ENCODE measurements at regions not wholly inside any gene's neighbourhood (a gene's known extent, or its start where the extent isn't known, plus 50 kb on each side); places are given as distances from the start of the nearest gene placed in this dataset.

GRCh38 chr9:129513856-129514496, 106.9 kb downstream of the C9orf50 start:
- 90 to 95% (median 95%) methylated on average over 7 of the region's 7 CpGs for WGBS, 3 donors
- H3K27ac ChIP-seq (ENCODE audit: low read depth, low read length) = no peak overlapping the region

GRCh38 chr9:129513282-129513681, 107.6 kb downstream of the C9orf50 start:
- WGBS, 3 donors = 80 to 83% (median 82%) methylated on average over 3 of the region's 3 CpGs
- H3K27ac ChIP-seq (ENCODE audit: low read depth, low read length) = no peak overlapping the region

GRCh38 chr9:129511285-129511900, 109.5 kb downstream of the C9orf50 start:
- no peak overlapping the region for H3K27ac ChIP-seq (ENCODE audit: low read depth, low read length)
- 70 to 84% (median 76%) methylated on average over 9 of the region's 9 CpGs for WGBS, 3 donors

GRCh38 chr9:129509533-129509928, 111.4 kb downstream of the C9orf50 start:
- no peak overlapping the region for H3K27ac ChIP-seq (ENCODE audit: low read depth, low read length)
- whole genome bisulfite sequencing, 3 donors = 67 to 89% (median 79%) methylated on average over 4 of the region's 4 CpGs

GRCh38 chr9:129507805-129508204, 113.1 kb downstream of the C9orf50 start:
- H3K27ac ChIP-seq (ENCODE audit: low read depth, low read length) = no peak overlapping the region
- WGBS, 3 donors = 41 to 94% (median 92%) methylated on average over 5 of the region's 5 CpGs

- 43 to 72% (median 65%) methylated on average over 6 of the region's 6 CpGs for WGBS, 3 donors
- no peak overlapping the region for H3K27ac ChIP-seq (ENCODE audit: low read depth, low read length)
Measured at GRCh38 chr9:129506892-129507291, 114.0 kb downstream of the C9orf50 start.

- H3K27ac ChIP-seq (ENCODE audit: low read depth, low read length) = no peak overlapping the region
- 95 to 98% (median 95%) methylated on average over 13 of the region's 13 CpGs for WGBS, 3 donors
Measured at GRCh38 chr9:129506041-129506440, 114.9 kb downstream of the C9orf50 start.

- 78 to 85% (median 79%) methylated on average over 21 to 22 of the region's 22 CpGs for WGBS, 3 donors
- H3K27ac ChIP-seq (ENCODE audit: low read depth, low read length) = no peak overlapping the region
Measured at GRCh38 chr9:129505270-129505902, 115.5 kb downstream of the C9orf50 start.

- H3K27ac ChIP-seq (ENCODE audit: low read depth, low read length) = no peak overlapping the region
- 74 to 93% (median 78%) methylated on average over 1 of the region's 1 CpG for WGBS, 3 donors
Measured at GRCh38 chr9:129504404-129504803, 116.5 kb downstream of the C9orf50 start.

GRCh38 chr9:129501771-129502319, 119.1 kb downstream of the C9orf50 start:
- no peak overlapping the region for H3K27ac ChIP-seq (ENCODE audit: low read depth, low read length)
- WGBS, 3 donors = 46 to 63% (median 59%) methylated on average over 4 of the region's 4 CpGs

GRCh38 chr9:129500863-129501770, 119.8 kb downstream of the C9orf50 start:
- 81 to 92% (median 86%) methylated on average over 12 of the region's 12 CpGs for WGBS, 3 donors
- no peak overlapping the region for H3K27ac ChIP-seq (ENCODE audit: low read depth, low read length)

- WGBS, 3 donors = 52 to 74% (median 63%) methylated on average over 18 of the region's 18 CpGs
- no peak overlapping the region for H3K27ac ChIP-seq (ENCODE audit: low read depth, low read length)
Measured at GRCh38 chr9:129500161-129500862, 120.6 kb downstream of the C9orf50 start.

- 76 to 83% (median 81%) methylated on average over 7 of the region's 7 CpGs for WGBS, 3 donors
- H3K27ac ChIP-seq (ENCODE audit: low read depth, low read length) = peak overlapping the region; percentile 47
Measured at GRCh38 chr9:129498451-129499384, 122.2 kb downstream of the C9orf50 start.

GRCh38 chr9:129497813-129498450, 123.0 kb downstream of the C9orf50 start:
- H3K27ac ChIP-seq (ENCODE audit: low read depth, low read length) = peak overlapping the region; percentile 93
- 37 to 72% (median 62%) methylated on average over 8 of the region's 8 CpGs for WGBS, 3 donors

- H3K27ac ChIP-seq (ENCODE audit: low read depth, low read length) = peak overlapping the region; percentile 93
- 6 to 27% (median 23%) methylated on average over 12 to 16 of the region's 16 CpGs for WGBS, 3 donors
Measured at GRCh38 chr9:129497005-129497812, 123.7 kb downstream of the C9orf50 start.

All from adipose tissue (tissue), 3 donors.